ENCODE measurements at regions not wholly inside any gene's neighbourhood (a gene's known extent, or its start where the extent isn't known, plus 50 kb on each side); places are given as distances from the start of the nearest gene placed in this dataset.

DNA sequence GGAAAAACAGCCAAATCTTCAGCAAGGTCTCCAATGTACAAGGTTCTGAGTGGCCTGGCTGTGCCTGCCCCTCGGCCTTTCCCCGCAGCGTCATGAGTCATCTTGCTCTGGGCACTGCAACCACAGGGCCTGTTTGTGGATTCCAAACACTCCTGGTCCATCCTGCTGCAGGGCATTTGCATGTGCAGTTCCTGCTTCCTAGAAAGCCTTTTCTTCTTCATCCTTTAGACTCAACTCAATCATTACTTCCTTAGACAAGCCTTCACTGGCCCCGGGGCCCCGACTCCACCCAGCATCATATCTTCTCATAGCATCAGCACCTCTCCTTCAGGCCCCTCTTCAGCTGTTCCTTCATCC is 101.8 kb upstream of the EGLN3 start (continued):
- TF ChIP-seq ELF1 (tag; IDR thresholded peaks at IDR 0.05): no peak
- no peak for TF ChIP-seq POU5F1 (IDR thresholded peaks at IDR 0.05; ENCODE audit: borderline replicate concordance, low read depth, low read length, partially characterized antibody)
- TF ChIP-seq TCF7L2 (IDR thresholded peaks at IDR 0.05; ENCODE audit: low read depth, low read length): no peak
- TF ChIP-seq KDM1A (IDR thresholded peaks at IDR 0.05): 0 out of 4 replicates have a peak, but pooled peaks of 1 of the 2 experiments have one; percentile 23
- no peak for TF ChIP-seq GATAD2A (IDR thresholded peaks at IDR 0.05)
- no peak for TF ChIP-seq PHB (CRISPR knock-in tag; IDR thresholded peaks at IDR 0.05)
- no peak for TF ChIP-seq POLR3G (IDR thresholded peaks at IDR 0.05; ENCODE audit: extremely low read depth, insufficient read length, insufficient replicate concordance)

DNA sequence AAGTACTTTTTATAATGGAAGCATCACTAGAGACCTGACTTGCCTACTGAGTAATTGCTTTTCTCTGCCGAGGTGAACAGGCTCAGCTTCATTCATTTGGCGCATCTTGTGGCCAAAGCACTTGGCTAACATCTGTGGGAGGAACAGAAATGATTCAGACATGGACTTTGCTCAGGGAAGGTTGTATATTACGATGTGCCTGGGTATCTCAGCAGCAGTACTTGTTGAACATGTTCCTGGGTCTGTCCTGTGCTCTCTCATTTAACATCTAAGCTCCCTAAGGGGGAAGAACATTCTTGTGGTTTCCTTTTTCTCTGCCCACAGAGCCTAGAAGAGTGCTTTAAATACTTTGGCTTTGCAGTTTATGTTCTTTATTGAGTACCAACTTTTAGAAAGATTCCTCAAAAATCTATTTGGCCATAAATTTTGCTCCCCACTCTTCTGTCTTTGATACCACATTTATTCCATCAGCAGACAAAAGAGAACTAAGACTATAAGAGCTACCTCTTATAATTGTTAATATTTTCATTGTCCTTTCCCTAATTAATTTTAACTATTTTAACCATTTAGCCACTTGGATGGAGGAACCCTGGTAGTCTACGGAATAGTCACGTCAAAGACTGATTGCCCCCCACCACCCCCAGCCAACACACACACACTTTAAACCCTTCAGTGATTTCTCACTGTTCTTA is 101.2 kb upstream of the EGLN3 start:
- no peak for ATAC-seq
- intact Hi-C loops (cut with micrococcal nuclease): no loop called here
- 0 out of 2 replicates have a peak, but pooled peaks cover 2% of the 10 kb centered on the region for H3K9me3 ChIP-seq (replicated peaks; ENCODE audit: control insufficient read depth, insufficient read depth, low read depth, low read length)
- no peaks in the 10 kb centered on the region for H3K79me2 ChIP-seq (ENCODE audit: control insufficient read depth, insufficient read depth, low read length)
- TF ChIP-seq ZBTB8A (IDR thresholded peaks at IDR 0.05; ENCODE audit: partially characterized antibody): no peak
- TF ChIP-seq, protein P1, sequence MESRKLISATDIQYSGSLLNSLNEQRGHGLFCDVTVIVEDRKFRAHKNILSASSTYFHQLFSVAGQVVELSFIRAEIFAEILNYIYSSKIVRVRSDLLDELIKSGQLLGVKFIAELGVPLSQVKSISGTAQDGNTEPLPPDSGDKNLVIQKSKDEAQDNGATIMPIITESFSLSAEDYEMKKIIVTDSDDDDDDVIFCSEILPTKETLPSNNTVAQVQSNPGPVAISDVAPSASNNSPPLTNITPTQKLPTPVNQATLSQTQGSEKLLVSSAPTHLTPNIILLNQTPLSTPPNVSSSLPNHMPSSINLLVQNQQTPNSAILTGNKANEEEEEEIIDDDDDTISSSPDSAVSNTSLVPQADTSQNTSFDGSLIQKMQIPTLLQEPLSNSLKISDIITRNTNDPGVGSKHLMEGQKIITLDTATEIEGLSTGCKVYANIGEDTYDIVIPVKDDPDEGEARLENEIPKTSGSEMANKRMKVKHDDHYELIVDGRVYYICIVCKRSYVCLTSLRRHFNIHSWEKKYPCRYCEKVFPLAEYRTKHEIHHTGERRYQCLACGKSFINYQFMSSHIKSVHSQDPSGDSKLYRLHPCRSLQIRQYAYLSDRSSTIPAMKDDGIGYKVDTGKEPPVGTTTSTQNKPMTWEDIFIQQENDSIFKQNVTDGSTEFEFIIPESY (CRISPR knock-in tag; IDR thresholded peaks at IDR 0.05): peak; percentile 71
- H3K36me3 ChIP-seq (ENCODE audit: control insufficient read depth, insufficient read depth, low read length): no peaks in the 10 kb centered on the region
- in situ Hi-C loops (cut with MboI): loop anchor here (10.0 kb wide), 1 partner anchor 47 kb away; no protein-coding TSS in a partner anchor
- H2AFZ ChIP-seq (ENCODE audit: low read depth, low read length): peak overlapping the region; percentile 47
- H3K27ac ChIP-seq (ENCODE audit: extremely low read depth, low read depth, low read length): no peak overlapping the region
- no peak for DNase-seq (ENCODE audit: extremely low read depth in 1 of 4, low spot score in 3 of 4)
- no peak overlapping the region for H3K9ac ChIP-seq (ENCODE audit: insufficient read depth in 1 of 2, low read depth in 2 of 2, low read length in 2 of 2)
- H3K4me2 ChIP-seq (ENCODE audit: insufficient read depth, low read length): peak overlapping the region; percentile 18; the same call in 1 of the 2 replicates
- BruUV-seq (replicated peaks): no TSS peak
- 65% methylated on average over 5 of the region's 5 CpGs for WGBS (ENCODE audit: insufficient coverage, low coverage, missing lambda C conversion rate)
- FAIRE-seq: no peak
- ChIA-PET CTCF (ENCODE audit: low intra/inter-chr PET ratio) (no interaction called here), POLR2A (interaction anchor here (0.5 to 1.2 kb wide), 2 partner anchors 39 to 144 kb away, joined by 3 read pairs; no protein-coding TSS in a partner anchor)
- no peaks in the 10 kb centered on the region for H3K9me1 ChIP-seq (ENCODE audit: control insufficient read depth, insufficient read depth, low read length)
- H4K20me1 ChIP-seq (replicated peaks; ENCODE audit: control insufficient read depth, insufficient read depth, low read length): no peaks in the 10 kb centered on the region
- no peaks in the 10 kb centered on the region for H3K27me3 ChIP-seq (ENCODE audit: control insufficient read depth in 2 of 2, insufficient read depth in 2 of 2, low read length in 2 of 2)
- no peak overlapping the region for H3K4me3 ChIP-seq
- H3K4me1 ChIP-seq (replicated peaks in 1 of 2; ENCODE audit: control insufficient read depth in 2 of 2, insufficient read depth in 2 of 2, low read length in 2 of 2): peaks cover 0 to 28% of the 10 kb centered on the region in 2 experiments; a peak in 2 of 5 replicates

Measured in K562 (cell line).